PC-9 (cell line): ENCODE measurements at regions not wholly inside any gene's neighbourhood (a gene's known extent, or its start where the extent isn't known, plus 50 kb on each side); places are given as distances from the start of the nearest gene placed in this dataset.

Experiments used
- BruUV-seq: library from RNA; stranded (reverse); fragments of 400-500 nt; replicated peaks from 2 replicates; lab custom pipeline; 2021; lab: Mats Ljungman, UMichigan
- CTCF ChIA-PET: fragments of 300-600 bp; sonication (Branson Sonifier 250); formaldehyde crosslinking; loops from one replicate; lab custom pipeline; 2022; ENCODE audit warnings: antibody characterized with exemption; lab: Charles Lee
- POLR2A ChIA-PET: fragments of 300-600 bp; sonication (Branson Sonifier 250); formaldehyde crosslinking; loops from one replicate; lab custom pipeline; 2022; ENCODE audit warnings: antibody characterized with exemption; ENCODE audit not compliant: unreplicated experiment; lab: Charles Lee
- DNase-seq, 2 experiments: peaks; one replicate each; pipeline versions ENCODE4 v3.0.0 to v3.0.0-alpha.2; 2015 to 2022; ENCODE audit warnings: mixed read lengths in 1 of 2
- H2AFZ ChIP-seq: fragments of 200-600 bp; sonication (generic); 2 replicates; pipeline ENCODE4 v1.8.1; 2017; ENCODE audit warnings: antibody characterized with exemption
- H3F3A ChIP-seq: fragments of 200-600 bp; sonication (generic); 2 replicates; pipeline ENCODE4 v1.8.1; 2017; ENCODE audit warnings: antibody characterized with exemption, mild to moderate bottlenecking, low read depth; ENCODE audit not compliant: insufficient read depth
- H3K27ac ChIP-seq: fragments of 200-600 bp; sonication (generic); 2 replicates; pipeline ENCODE4 v1.6.1; 2016; ENCODE audit warnings: mixed run types
- H3K27me3 ChIP-seq: fragments of 200-600 bp; sonication (generic); 2 replicates; pipeline ENCODE4 v1.6.1; 2016; ENCODE audit warnings: low read depth, mixed run types; ENCODE audit not compliant: insufficient read depth
- H3K36me3 ChIP-seq: fragments of 200-600 bp; sonication (generic); 2 replicates; pipeline ENCODE4 v1.6.1; 2016; ENCODE audit warnings: low read depth, mixed run types
- H3K4me1 ChIP-seq: fragments of 200-600 bp; sonication (generic); replicated peaks from 2 replicates; pipeline ENCODE4 v1.6.1; 2016; ENCODE audit warnings: mixed run types; ENCODE audit not compliant: insufficient read depth
- H3K4me2 ChIP-seq: fragments of 200-600 bp; sonication (generic); 2 replicates; pipeline ENCODE4 v1.6.1; 2017; ENCODE audit warnings: mixed run types
- H3K4me3 ChIP-seq: fragments of 200-600 bp; sonication (generic); 2 replicates; pipeline ENCODE4 v1.6.1; 2016; ENCODE audit warnings: mixed run types
- H3K79me2 ChIP-seq: fragments of 200-600 bp; sonication (generic); 2 replicates; pipeline ENCODE4 v1.6.1; 2017; ENCODE audit warnings: low read depth, mixed run types
- H3K9me2 ChIP-seq: fragments of 200-600 bp; sonication (generic); 2 replicates; pipeline ENCODE4 v1.8.1; 2017; ENCODE audit warnings: mild to moderate bottlenecking; ENCODE audit not compliant: insufficient read depth
- H3K9me3 ChIP-seq: fragments of 200-600 bp; sonication (generic); 2 replicates; pipeline ENCODE4 v1.8.1; 2016; ENCODE audit warnings: low read depth; ENCODE audit not compliant: insufficient read depth
- H4K20me1 ChIP-seq: fragments of 200-600 bp; sonication (generic); 2 replicates; pipeline ENCODE4 v1.8.1; 2017; ENCODE audit not compliant: insufficient read depth
- EZH2 ChIP-seq: fragments of 200-600 bp; sonication (generic); IDR thresholded peaks from 2 replicates; pipeline ENCODE4 v1.8.0; 2017; ENCODE audit warnings: antibody characterized with exemption, low read depth
- intact Hi-C: fragments of 100-400 bp; cut with micrococcal nuclease; formaldehyde crosslinking; loops from one replicate; pipeline ENCODE4 v1.10.0; 2022; ENCODE audit not compliant: unreplicated experiment
- TF ChIP-seq, protein P1 (sequence below): fragments of 200-600 bp; sonication (generic); conservative IDR thresholded peaks from 2 replicates; pipeline ENCODE4 v1.6.1; 2017; ENCODE audit warnings: mixed run types, antibody characterized with exemption, mild to moderate bottlenecking, moderate library complexity

DNA sequence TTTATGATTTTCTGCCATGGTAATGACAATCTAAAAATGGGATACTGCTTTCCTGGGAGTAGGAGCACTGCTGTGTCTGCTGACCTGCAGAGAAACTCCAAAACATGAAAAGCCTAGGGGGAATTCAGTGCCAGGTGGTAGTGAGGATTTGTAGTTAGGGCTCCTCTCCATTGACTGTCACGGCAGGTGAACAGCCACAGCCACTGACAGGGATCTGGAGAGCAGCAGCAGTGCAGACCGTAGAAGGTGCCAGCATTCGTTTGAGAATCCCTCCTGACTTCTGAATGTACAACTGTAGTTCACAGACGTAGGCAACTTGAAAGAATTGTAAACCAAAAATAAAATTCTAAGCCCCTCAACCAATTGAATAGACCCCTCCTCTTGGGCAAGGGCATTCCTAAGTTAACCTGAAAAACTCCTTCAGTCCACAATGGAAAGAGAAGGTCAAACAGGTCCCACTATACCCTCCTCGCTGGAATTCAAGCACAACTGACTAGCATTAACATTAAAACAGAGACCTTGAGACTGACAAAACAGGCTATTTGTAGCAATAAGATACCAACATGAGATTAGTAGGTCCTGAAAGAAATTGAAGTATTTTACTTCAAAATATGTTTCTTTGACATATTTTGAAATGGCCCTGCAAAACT lies 1328.8 kb downstream of the OLFM4 start:
- Histone ChIP-seq H3K4me1 (no peaks in the 10 kb centered on the region), H3F3A (no peaks in the 10 kb centered on the region), H3K36me3 (no peaks in the 10 kb centered on the region), H3K79me2 (no peaks in the 10 kb centered on the region), H3K9me2 (no peaks in the 10 kb centered on the region), H3K27me3 (no peaks in the 10 kb centered on the region), H3K4me2 (no peak overlapping the region), H4K20me1 (no peaks in the 10 kb centered on the region), H3K4me3 (no peak overlapping the region), H3K9me3 (no peaks in the 10 kb centered on the region), H2AFZ (no peak overlapping the region), H3K27ac (no peak overlapping the region)
- DNase-seq: no peak
- no TSS peak for BruUV-seq
- ChIA-PET CTCF (no interaction called here), POLR2A (no interaction called here)
- TF ChIP-seq, protein P1, sequence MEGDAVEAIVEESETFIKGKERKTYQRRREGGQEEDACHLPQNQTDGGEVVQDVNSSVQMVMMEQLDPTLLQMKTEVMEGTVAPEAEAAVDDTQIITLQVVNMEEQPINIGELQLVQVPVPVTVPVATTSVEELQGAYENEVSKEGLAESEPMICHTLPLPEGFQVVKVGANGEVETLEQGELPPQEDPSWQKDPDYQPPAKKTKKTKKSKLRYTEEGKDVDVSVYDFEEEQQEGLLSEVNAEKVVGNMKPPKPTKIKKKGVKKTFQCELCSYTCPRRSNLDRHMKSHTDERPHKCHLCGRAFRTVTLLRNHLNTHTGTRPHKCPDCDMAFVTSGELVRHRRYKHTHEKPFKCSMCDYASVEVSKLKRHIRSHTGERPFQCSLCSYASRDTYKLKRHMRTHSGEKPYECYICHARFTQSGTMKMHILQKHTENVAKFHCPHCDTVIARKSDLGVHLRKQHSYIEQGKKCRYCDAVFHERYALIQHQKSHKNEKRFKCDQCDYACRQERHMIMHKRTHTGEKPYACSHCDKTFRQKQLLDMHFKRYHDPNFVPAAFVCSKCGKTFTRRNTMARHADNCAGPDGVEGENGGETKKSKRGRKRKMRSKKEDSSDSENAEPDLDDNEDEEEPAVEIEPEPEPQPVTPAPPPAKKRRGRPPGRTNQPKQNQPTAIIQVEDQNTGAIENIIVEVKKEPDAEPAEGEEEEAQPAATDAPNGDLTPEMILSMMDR: no peak
- no peak for TF ChIP-seq EZH2
- intact Hi-C loops: no loop called here

DNA sequence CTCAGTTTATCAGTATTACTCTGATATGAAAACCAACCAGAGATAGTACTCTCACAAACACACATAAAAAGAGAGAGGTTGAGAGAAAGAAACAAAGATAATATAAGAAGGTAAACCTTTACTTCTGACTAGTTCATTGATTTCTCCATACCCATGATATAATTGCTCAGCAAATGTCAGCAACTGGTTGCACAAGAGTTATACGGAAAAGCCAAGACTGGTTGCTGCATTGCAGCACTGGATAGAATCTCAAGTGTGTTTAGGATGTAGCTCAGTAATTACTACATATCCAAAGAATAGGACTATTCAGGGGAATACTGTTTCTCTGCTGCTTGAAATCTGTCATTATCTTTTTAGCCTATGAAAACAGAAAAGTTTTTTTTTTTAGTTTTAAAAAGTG lies 1332.8 kb downstream of the OLFM4 start:
- H3K4me1 ChIP-seq: no peaks in the 10 kb centered on the region
- no peaks in the 10 kb centered on the region for H3K27me3 ChIP-seq
- TF ChIP-seq, protein P1: no peak
- no peak for TF ChIP-seq EZH2
- no peaks in the 10 kb centered on the region for H3K36me3 ChIP-seq
- H3K9me3 ChIP-seq: no peaks in the 10 kb centered on the region
- intact Hi-C loops: no loop called here
- no peaks in the 10 kb centered on the region for H4K20me1 ChIP-seq
- H2AFZ ChIP-seq: no peak overlapping the region
- no peak overlapping the region for H3K4me2 ChIP-seq
- ChIA-PET CTCF (no interaction called here), POLR2A (no interaction called here)
- H3F3A ChIP-seq: no peaks in the 10 kb centered on the region
- DNase-seq: no peak
- H3K79me2 ChIP-seq: no peaks in the 10 kb centered on the region
- H3K9me2 ChIP-seq: no peaks in the 10 kb centered on the region
- H3K4me3 ChIP-seq: no peak overlapping the region
- H3K27ac ChIP-seq: no peak overlapping the region
- no TSS peak for BruUV-seq

DNA sequence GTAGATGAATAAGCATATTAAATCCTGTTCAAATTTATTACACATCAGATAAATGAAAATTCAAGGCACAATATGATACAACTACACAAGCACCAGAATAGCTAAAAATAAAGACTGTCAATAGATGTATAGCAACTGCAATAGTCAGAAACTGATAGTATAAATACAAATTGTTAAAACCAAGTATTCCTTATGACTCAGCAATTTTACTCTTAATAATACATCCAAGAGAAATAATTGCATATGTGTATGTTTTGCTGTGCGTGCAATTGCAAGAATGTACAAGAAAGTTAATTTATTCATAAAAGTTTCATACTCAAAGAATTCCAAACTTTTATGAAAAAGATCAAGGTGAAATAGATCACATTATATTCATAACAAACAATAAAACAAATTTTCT lies 1338.1 kb downstream of the OLFM4 start:
- Histone ChIP-seq H3K36me3 (no peaks in the 10 kb centered on the region), H3K9me2 (no peaks in the 10 kb centered on the region), H3K4me2 (no peak overlapping the region), H3K4me3 (no peak overlapping the region), H3K27ac (no peak overlapping the region), H2AFZ (no peak overlapping the region), H3K79me2 (no peaks in the 10 kb centered on the region), H3K4me1 (no peaks in the 10 kb centered on the region), H4K20me1 (no peaks in the 10 kb centered on the region), H3K27me3 (no peaks in the 10 kb centered on the region), H3F3A (no peaks in the 10 kb centered on the region), H3K9me3 (no peaks in the 10 kb centered on the region)
- intact Hi-C loops: no loop called here
- ChIA-PET POLR2A (no interaction called here), CTCF (no interaction called here)
- TF ChIP-seq, protein P1: no peak
- TF ChIP-seq EZH2: no peak
- no TSS peak for BruUV-seq
- DNase-seq: no peak
